Activated naive CD8-positive, alpha-beta T cell treated with anti-CD3 and anti-CD28 coated beads, Interleukin-2, amount 50 U/mL, for 24 hours (primary cell): ENCODE measurements at regions not wholly inside any gene's neighbourhood (a gene's known extent, or its start where the extent isn't known, plus 50 kb on each side); places are given as distances from the start of the nearest gene placed in this dataset.

Source experiments
- ATAC-seq: fragments of 150-1000 bp; cut with Tn5 transposase; one replicate; pipeline ENCODE4 v1.10.0; 2021
- DNase-seq: peaks from one replicate; pipeline ENCODE4 v3.0.0; 2021
- H3K27ac Mint-ChIP-seq: one replicate; pipeline ENCODE4 v1.8.0; 2021; ENCODE audit warnings: mild to moderate bottlenecking, mixed read lengths
- H3K27me3 Mint-ChIP-seq: one replicate; pipeline ENCODE4 v1.8.0; 2021; ENCODE audit warnings: mixed read lengths
- H3K36me3 Mint-ChIP-seq: one replicate; pipeline ENCODE4 v1.8.0; 2021; ENCODE audit warnings: low read depth, mixed read lengths
- H3K4me1 Mint-ChIP-seq: one replicate; pipeline ENCODE4 v1.8.0; 2021; ENCODE audit warnings: mixed read lengths
- H3K4me3 Mint-ChIP-seq: one replicate; pipeline ENCODE4 v1.8.0; 2021; ENCODE audit warnings: mild to moderate bottlenecking, moderate library complexity, mixed read lengths
- H3K9me3 Mint-ChIP-seq: one replicate; pipeline ENCODE4 v1.8.0; 2021; ENCODE audit warnings: mixed read lengths

GRCh38 chr3:144622845-144623244 lies 651.2 kb downstream of the DIPK2A start:
- Mint-ChIP-seq H3K4me1 (no peaks in the 10 kb centered on the region), H3K36me3 (no peaks in the 10 kb centered on the region), H3K27me3 (no peaks in the 10 kb centered on the region), H3K27ac (no peak overlapping the region), H3K9me3 (peaks cover 4% of the 10 kb centered on the region), H3K4me3 (no peak overlapping the region)
- no peak for DNase-seq
- ATAC-seq: no peak

DNA sequence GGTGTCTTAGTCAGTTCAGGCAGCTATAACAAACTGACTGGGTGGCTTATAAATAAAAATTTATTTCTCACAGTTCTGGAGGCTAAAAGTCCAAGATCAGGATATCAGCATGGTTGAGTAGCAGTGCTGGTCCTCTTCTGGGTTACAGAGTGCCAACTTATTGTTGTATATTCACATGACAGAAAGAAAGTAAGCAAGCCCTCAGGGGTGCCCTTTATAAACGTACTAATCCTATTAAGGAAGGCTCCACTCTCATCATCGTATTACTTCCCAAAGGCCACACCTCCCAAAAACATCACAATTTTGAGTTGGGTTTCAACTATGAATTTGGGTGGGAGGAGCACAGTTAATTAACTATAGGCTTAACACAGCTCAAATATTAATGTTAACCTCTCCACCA lies 653.0 kb downstream of the DIPK2A start:
- ATAC-seq (no peak), DNase-seq (no peak)
- no peaks in the 10 kb centered on the region for H3K9me3 Mint-ChIP-seq
- H3K36me3 Mint-ChIP-seq: no peaks in the 10 kb centered on the region
- H3K27ac Mint-ChIP-seq: no peak overlapping the region
- no peak overlapping the region for H3K4me3 Mint-ChIP-seq
- no peaks in the 10 kb centered on the region for H3K27me3 Mint-ChIP-seq
- no peaks in the 10 kb centered on the region for H3K4me1 Mint-ChIP-seq

DNA sequence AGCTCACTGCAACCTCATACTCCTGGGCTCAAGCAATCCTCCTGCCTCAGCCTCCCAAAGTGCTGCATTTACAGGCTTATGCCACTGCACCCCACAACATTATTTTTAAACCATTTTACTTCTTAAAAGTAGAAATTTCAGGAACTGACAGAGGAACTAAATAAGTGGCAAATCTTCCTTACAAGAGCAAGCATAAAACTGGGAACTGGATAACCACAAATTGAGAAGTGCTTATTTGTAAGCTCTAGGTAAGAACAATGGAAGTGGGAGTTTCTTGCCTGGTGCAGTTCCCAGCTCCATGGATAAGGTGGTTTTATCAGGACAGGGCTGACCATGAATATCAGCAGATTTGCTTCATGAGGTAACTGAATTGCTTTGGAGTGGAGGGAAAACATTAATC lies 655.2 kb downstream of the DIPK2A start:
- H3K9me3 Mint-ChIP-seq: no peaks in the 10 kb centered on the region
- no peak for DNase-seq
- no peak for ATAC-seq

DNA sequence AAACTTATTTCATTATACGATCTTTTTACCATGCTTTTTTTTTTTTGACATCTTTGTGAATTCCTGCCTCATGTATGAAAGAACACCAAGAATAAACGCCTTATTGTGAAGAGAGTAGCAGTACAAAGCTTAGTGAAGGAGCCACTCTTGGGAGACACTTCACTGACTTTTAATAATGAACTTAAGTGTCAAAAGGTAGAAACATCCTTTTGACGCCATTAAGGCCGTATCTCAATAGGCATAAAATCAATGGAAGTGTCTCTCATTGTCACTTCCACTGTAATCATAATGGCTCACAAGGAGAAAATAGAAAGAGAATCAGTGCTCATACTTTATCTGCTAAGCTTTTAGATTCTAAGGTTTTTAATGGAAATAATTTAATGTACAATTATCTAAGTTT lies 657.8 kb downstream of the DIPK2A start:
- H3K9me3 Mint-ChIP-seq: no peaks in the 10 kb centered on the region
- H3K4me1 Mint-ChIP-seq: no peaks in the 10 kb centered on the region
- DNase-seq: no peak
- no peak for ATAC-seq
- H3K27me3 Mint-ChIP-seq: peaks cover 1% of the 10 kb centered on the region
- H3K4me3 Mint-ChIP-seq: no peak overlapping the region
- H3K27ac Mint-ChIP-seq: no peak overlapping the region
- H3K36me3 Mint-ChIP-seq: no peaks in the 10 kb centered on the region

More for the DNA sequence above, 655.2 kb downstream of the DIPK2A start:
- Mint-ChIP-seq H3K4me3 (no peak overlapping the region), H3K27me3 (no peaks in the 10 kb centered on the region), H3K27ac (no peak overlapping the region), H3K36me3 (no peaks in the 10 kb centered on the region), H3K4me1 (no peaks in the 10 kb centered on the region)

DNA sequence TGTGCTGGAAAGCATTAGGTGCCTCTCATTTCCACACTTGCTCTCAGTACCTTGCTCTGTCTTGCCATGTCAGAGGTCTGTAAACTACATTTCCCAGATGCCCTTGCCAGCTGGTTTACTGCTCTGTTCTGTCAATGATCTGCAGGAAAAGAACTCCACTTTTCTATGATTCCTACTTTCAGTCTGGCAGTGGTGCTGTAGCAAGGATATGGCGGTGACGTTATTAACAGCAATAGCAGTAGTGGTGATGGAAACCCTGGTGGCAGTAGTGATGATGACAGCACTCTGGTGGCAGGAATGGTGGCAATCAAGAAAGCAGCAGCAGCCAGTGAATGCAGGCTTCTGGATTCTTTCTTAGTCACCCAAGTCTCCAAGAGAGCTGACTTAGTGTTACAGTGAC lies 665.2 kb downstream of the DIPK2A start:
- no peak for DNase-seq
- ATAC-seq: no peak
- peaks cover 1% of the 10 kb centered on the region for H3K27me3 Mint-ChIP-seq
- H3K9me3 Mint-ChIP-seq: no peaks in the 10 kb centered on the region
- no peak overlapping the region for H3K4me3 Mint-ChIP-seq
- H3K4me1 Mint-ChIP-seq: no peaks in the 10 kb centered on the region
- no peak overlapping the region for H3K27ac Mint-ChIP-seq
- H3K36me3 Mint-ChIP-seq: no peaks in the 10 kb centered on the region

DNA sequence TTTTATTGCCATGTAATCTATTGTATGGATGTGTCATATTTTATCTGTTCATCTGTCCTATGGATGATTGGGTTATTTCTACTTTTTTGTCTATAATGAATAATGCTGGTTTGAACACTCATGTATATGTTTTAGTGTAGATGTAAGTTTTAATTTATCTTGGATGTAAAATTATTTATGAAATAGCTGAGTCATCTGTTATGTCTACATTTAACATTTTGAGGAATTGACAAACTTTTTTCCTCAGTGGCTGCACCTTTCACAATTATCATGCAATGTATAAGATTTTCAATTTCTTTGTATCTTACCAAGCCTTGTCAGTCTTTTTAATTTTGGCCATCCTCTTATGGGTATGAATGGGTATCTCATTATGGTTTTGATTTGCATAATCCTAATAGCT lies 666.4 kb downstream of the DIPK2A start:
- no peak overlapping the region for H3K27ac Mint-ChIP-seq
- ATAC-seq (no peak), DNase-seq (no peak)
- H3K9me3 Mint-ChIP-seq: no peaks in the 10 kb centered on the region
- no peak overlapping the region for H3K4me3 Mint-ChIP-seq
- H3K27me3 Mint-ChIP-seq: peaks cover 1% of the 10 kb centered on the region
- no peaks in the 10 kb centered on the region for H3K36me3 Mint-ChIP-seq
- no peaks in the 10 kb centered on the region for H3K4me1 Mint-ChIP-seq

DNA sequence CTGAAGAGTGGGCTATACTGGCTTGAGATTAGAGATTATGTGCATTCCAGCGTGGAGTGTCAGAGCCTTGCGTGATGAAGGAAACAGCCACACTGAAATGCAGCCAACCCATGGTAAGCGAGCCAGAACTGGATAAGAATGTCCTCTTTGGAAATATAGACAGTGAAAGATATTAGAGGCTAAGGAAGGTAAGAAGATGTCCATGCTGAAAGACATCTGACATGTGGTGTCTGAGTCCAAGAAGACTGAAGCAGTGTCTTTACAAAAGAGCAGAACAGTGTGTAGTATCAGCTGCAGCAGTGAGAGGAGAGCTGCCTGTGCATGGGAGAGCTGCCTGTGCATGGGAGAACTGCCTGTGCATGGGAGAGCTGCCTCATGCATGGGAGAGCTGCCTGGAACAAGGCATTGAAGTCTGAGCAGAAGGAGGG lies 672.2 kb downstream of the DIPK2A start:
- Mint-ChIP-seq H3K4me1 (no peaks in the 10 kb centered on the region), H3K4me3 (no peak overlapping the region), H3K27ac (no peak overlapping the region), H3K36me3 (no peaks in the 10 kb centered on the region), H3K27me3 (no peaks in the 10 kb centered on the region), H3K9me3 (no peaks in the 10 kb centered on the region)
- ATAC-seq (no peak), DNase-seq (no peak)

GRCh38 chr3:144645300-144645699 lies 673.7 kb downstream of the DIPK2A start:
- H3K27me3 Mint-ChIP-seq: no peaks in the 10 kb centered on the region
- no peak for ATAC-seq
- H3K4me1 Mint-ChIP-seq: no peaks in the 10 kb centered on the region
- no peak for DNase-seq
- H3K36me3 Mint-ChIP-seq: no peaks in the 10 kb centered on the region
- H3K9me3 Mint-ChIP-seq: no peaks in the 10 kb centered on the region
- H3K27ac Mint-ChIP-seq: no peak overlapping the region
- no peak overlapping the region for H3K4me3 Mint-ChIP-seq

GRCh38 chr3:144650380-144650779 lies 678.8 kb downstream of the DIPK2A start:
- DNase-seq (no peak), ATAC-seq (no peak)
- no peaks in the 10 kb centered on the region for H3K9me3 Mint-ChIP-seq
- H3K36me3 Mint-ChIP-seq: no peaks in the 10 kb centered on the region
- no peaks in the 10 kb centered on the region for H3K27me3 Mint-ChIP-seq
- no peaks in the 10 kb centered on the region for H3K4me1 Mint-ChIP-seq
- no peak overlapping the region for H3K4me3 Mint-ChIP-seq
- no peak overlapping the region for H3K27ac Mint-ChIP-seq

DNA sequence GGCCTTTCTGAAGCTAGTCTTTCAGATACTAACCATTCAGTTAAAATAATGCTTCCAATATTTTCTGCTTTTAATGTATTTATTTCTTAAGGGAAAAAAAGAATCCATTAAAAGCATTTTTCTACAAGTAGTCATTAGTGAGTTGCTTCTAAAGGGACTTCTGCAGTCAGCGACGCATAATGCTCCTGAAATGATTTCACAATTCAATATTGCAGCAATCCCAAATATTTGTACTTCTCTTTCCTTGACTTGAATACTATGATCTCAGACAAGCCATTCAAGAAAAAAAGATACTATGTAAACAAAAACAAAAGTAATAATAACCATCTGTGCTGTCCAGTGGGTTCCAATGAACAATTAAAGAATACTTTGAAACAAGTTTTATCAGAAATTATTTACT lies 681.0 kb downstream of the DIPK2A start:
- DNase-seq: no peak
- Mint-ChIP-seq H3K27ac (no peak overlapping the region), H3K4me3 (no peak overlapping the region), H3K36me3 (no peaks in the 10 kb centered on the region), H3K9me3 (no peaks in the 10 kb centered on the region), H3K4me1 (no peaks in the 10 kb centered on the region), H3K27me3 (no peaks in the 10 kb centered on the region)
- no peak for ATAC-seq

GRCh38 chr3:144655423-144655822 lies 683.8 kb downstream of the DIPK2A start:
- Mint-ChIP-seq H3K4me1 (no peaks in the 10 kb centered on the region), H3K27ac (no peak overlapping the region), H3K4me3 (no peak overlapping the region), H3K27me3 (no peaks in the 10 kb centered on the region), H3K36me3 (no peaks in the 10 kb centered on the region), H3K9me3 (no peaks in the 10 kb centered on the region)
- ATAC-seq: no peak
- DNase-seq: no peak

GRCh38 chr3:144660186-144660585 lies 688.6 kb downstream of the DIPK2A start:
- peaks cover 4% of the 10 kb centered on the region for H3K9me3 Mint-ChIP-seq
- H3K27me3 Mint-ChIP-seq: no peaks in the 10 kb centered on the region
- H3K4me3 Mint-ChIP-seq: no peak overlapping the region
- no peaks in the 10 kb centered on the region for H3K4me1 Mint-ChIP-seq
- no peaks in the 10 kb centered on the region for H3K36me3 Mint-ChIP-seq
- no peak overlapping the region for H3K27ac Mint-ChIP-seq
- DNase-seq (no peak), ATAC-seq (no peak)

DNA sequence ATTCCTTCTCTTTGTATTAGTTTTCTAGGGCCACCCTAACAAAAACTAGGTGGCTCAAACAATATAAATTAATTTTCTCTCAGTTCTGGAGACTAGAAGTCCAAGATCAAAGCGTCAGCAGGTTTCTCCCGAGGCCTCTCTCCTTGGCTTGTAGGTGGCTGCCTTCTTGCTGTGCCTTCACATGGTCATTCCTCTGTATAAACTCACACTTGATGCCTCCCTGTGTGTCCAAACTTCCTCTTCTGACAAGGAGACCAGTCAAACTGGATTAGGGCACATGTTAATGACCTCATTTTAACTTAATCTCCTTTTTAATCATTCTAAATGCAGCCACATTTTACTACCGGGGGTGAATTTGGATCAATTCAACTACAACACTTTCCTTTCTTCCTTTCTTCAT lies 691.1 kb downstream of the DIPK2A start:
- Mint-ChIP-seq H3K27ac (no peak overlapping the region), H3K27me3 (no peaks in the 10 kb centered on the region), H3K4me1 (no peaks in the 10 kb centered on the region), H3K9me3 (peaks cover 15% of the 10 kb centered on the region), H3K4me3 (no peak overlapping the region), H3K36me3 (peaks cover 2% of the 10 kb centered on the region)
- ATAC-seq: no peak
- no peak for DNase-seq

GRCh38 chr3:144663456-144664436 lies 692.1 kb downstream of the DIPK2A start:
- H3K27ac Mint-ChIP-seq: no peak overlapping the region
- peaks cover 15% of the 10 kb centered on the region for H3K9me3 Mint-ChIP-seq
- no peak for DNase-seq
- no peaks in the 10 kb centered on the region for H3K27me3 Mint-ChIP-seq
- H3K36me3 Mint-ChIP-seq: peaks cover 2% of the 10 kb centered on the region
- no peak overlapping the region for H3K4me3 Mint-ChIP-seq
- no peaks in the 10 kb centered on the region for H3K4me1 Mint-ChIP-seq
- no peak for ATAC-seq

- Mint-ChIP-seq H3K9me3 (peaks cover 15% of the 10 kb centered on the region), H3K27me3 (no peaks in the 10 kb centered on the region), H3K36me3 (peaks cover 2% of the 10 kb centered on the region), H3K4me3 (no peak overlapping the region), H3K27ac (no peak overlapping the region), H3K4me1 (no peaks in the 10 kb centered on the region)
- ATAC-seq: no peak
- no peak for DNase-seq
Measured at GRCh38 chr3:144665567-144666053, 694.0 kb downstream of the DIPK2A start.
